ENCODE measurements at regions not wholly inside any gene's neighbourhood (a gene's known extent, or its start where the extent isn't known, plus 50 kb on each side); places are given as distances from the start of the nearest gene placed in this dataset.

GRCh38 chr21:31408301-31409088 lies 64.4 kb upstream of the TIAM1 start:
- TF ChIP-seq NFYB (CRISPR knock-in tag; conservative IDR thresholded peaks at IDR 0.05; ENCODE audit: low read depth) (no peak), CTCF (IDR thresholded peaks at IDR 0.05) (no peak), ZNF671 (CRISPR knock-in tag; IDR thresholded peaks at IDR 0.05) (no peak), SP1 (CRISPR knock-in tag; conservative IDR thresholded peaks at IDR 0.05) (no peak), CREB1 (CRISPR knock-in tag; IDR thresholded peaks at IDR 0.05) (no peak), TP53 (CRISPR knock-in tag; IDR thresholded peaks at IDR 0.05) (no peak), ATF3 (CRISPR knock-in tag; conservative IDR thresholded peaks at IDR 0.05) (no peak), ZBTB21 (CRISPR knock-in tag; IDR thresholded peaks at IDR 0.05; ENCODE audit: borderline replicate concordance) (no peak), NR2C2 (CRISPR knock-in tag; IDR thresholded peaks at IDR 0.05) (no peak)
- TF ChIP-seq, protein P1, sequence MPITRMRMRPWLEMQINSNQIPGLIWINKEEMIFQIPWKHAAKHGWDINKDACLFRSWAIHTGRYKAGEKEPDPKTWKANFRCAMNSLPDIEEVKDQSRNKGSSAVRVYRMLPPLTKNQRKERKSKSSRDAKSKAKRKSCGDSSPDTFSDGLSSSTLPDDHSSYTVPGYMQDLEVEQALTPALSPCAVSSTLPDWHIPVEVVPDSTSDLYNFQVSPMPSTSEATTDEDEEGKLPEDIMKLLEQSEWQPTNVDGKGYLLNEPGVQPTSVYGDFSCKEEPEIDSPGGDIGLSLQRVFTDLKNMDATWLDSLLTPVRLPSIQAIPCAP (CRISPR knock-in tag; IDR thresholded peaks at IDR 0.05), result no peak
- TF ChIP-seq, protein P2, sequence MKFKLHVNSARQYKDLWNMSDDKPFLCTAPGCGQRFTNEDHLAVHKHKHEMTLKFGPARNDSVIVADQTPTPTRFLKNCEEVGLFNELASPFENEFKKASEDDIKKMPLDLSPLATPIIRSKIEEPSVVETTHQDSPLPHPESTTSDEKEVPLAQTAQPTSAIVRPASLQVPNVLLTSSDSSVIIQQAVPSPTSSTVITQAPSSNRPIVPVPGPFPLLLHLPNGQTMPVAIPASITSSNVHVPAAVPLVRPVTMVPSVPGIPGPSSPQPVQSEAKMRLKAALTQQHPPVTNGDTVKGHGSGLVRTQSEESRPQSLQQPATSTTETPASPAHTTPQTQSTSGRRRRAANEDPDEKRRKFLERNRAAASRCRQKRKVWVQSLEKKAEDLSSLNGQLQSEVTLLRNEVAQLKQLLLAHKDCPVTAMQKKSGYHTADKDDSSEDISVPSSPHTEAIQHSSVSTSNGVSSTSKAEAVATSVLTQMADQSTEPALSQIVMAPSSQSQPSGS (CRISPR knock-in tag; IDR thresholded peaks at IDR 0.05; ENCODE audit: borderline replicate concordance, low read depth), result no peak

Measured in WTC11 (cell line).